ENCODE measurements at regions not wholly inside any gene's neighbourhood (a gene's known extent, or its start where the extent isn't known, plus 50 kb on each side); places are given as distances from the start of the nearest gene placed in this dataset.

DNA sequence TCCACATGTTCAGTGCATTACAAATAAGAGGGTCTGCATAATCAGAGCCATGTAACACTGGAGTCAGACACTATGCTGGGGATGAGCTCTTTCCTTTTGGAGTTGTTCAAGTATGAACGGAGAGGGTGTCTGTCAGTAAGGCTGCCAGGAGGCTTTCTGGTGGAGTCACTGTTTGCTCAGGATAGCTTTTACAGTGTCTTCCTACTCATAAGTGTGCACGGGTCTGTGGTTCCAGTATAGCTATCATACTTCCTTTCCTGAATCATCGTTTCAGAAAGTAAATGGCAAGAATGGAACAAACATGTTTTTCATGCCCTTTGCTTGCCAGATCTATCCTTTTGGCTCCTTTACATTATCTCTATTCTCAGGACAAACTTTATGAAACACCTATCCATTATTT, 152.7 kb upstream of the CDH11 start:
- TF ChIP-seq, protein P1, sequence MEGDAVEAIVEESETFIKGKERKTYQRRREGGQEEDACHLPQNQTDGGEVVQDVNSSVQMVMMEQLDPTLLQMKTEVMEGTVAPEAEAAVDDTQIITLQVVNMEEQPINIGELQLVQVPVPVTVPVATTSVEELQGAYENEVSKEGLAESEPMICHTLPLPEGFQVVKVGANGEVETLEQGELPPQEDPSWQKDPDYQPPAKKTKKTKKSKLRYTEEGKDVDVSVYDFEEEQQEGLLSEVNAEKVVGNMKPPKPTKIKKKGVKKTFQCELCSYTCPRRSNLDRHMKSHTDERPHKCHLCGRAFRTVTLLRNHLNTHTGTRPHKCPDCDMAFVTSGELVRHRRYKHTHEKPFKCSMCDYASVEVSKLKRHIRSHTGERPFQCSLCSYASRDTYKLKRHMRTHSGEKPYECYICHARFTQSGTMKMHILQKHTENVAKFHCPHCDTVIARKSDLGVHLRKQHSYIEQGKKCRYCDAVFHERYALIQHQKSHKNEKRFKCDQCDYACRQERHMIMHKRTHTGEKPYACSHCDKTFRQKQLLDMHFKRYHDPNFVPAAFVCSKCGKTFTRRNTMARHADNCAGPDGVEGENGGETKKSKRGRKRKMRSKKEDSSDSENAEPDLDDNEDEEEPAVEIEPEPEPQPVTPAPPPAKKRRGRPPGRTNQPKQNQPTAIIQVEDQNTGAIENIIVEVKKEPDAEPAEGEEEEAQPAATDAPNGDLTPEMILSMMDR (IDR thresholded peaks at IDR 0.05; ENCODE audit: insufficient read depth, low read length): no peak
- TF ChIP-seq POLR2AphosphoS5 (IDR thresholded peaks at IDR 0.05; ENCODE audit: low read depth) (no peak), SPI1 (IDR thresholded peaks at IDR 0.05; ENCODE audit: borderline replicate concordance, low read depth) (no peak), GABPA (IDR thresholded peaks at IDR 0.05; ENCODE audit: low read depth) (no peak)
- TF ChIP-seq, protein P2, sequence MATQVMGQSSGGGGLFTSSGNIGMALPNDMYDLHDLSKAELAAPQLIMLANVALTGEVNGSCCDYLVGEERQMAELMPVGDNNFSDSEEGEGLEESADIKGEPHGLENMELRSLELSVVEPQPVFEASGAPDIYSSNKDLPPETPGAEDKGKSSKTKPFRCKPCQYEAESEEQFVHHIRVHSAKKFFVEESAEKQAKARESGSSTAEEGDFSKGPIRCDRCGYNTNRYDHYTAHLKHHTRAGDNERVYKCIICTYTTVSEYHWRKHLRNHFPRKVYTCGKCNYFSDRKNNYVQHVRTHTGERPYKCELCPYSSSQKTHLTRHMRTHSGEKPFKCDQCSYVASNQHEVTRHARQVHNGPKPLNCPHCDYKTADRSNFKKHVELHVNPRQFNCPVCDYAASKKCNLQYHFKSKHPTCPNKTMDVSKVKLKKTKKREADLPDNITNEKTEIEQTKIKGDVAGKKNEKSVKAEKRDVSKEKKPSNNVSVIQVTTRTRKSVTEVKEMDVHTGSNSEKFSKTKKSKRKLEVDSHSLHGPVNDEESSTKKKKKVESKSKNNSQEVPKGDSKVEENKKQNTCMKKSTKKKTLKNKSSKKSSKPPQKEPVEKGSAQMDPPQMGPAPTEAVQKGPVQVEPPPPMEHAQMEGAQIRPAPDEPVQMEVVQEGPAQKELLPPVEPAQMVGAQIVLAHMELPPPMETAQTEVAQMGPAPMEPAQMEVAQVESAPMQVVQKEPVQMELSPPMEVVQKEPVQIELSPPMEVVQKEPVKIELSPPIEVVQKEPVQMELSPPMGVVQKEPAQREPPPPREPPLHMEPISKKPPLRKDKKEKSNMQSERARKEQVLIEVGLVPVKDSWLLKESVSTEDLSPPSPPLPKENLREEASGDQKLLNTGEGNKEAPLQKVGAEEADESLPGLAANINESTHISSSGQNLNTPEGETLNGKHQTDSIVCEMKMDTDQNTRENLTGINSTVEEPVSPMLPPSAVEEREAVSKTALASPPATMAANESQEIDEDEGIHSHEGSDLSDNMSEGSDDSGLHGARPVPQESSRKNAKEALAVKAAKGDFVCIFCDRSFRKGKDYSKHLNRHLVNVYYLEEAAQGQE (IDR thresholded peaks at IDR 0.05; ENCODE audit: insufficient replicate concordance, low read depth): no peak
